ENCODE measurements at regions not wholly inside any gene's neighbourhood (a gene's known extent, or its start where the extent isn't known, plus 50 kb on each side); places are given as distances from the start of the nearest gene placed in this dataset.

GRCh38 chrX:38856670-38857265 lies 55.5 kb downstream of the MID1IP1 start:
- no peak for DNase-seq (ENCODE audit: low spot score)

DNA sequence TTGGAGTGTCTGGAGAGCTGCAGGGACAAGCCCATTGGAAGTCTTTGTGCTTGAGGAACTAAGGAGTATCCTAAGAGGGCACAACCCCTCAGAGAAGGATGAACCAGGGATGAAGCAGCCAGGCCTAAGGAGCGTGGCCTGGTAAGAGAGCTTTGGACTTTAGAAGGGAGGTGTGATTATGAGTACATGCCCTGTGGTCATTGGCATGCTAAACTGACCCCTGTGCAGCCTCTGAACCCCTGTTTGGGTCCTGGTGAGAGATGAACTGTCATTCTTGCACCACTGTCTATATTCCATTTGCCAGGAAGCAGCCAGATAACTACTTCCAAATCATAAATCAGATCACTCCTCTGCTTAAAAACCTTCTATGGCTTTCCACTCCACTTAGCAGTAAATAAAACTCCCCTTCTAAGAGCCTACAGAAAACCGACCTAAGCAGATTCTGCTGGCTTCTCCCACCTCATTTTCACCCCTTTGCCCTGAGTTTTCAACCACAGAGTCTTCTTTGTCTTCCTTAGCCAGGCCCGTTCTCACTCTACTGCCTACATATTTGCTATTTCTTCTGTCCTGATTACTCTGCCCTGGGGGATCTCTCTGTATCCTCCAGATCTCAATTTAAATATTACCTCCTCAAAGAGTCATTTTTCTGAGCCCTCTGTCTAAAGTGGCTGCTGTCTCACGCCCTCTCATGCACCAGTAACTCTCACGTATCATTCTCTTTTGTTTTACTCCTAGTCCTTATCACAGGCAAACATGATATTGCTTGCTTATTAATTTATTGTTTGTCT lies 56.7 kb downstream of the MID1IP1 start:
- no peak for DNase-seq (ENCODE audit: low spot score)

GRCh38 chrX:38859602-38860001 lies 58.3 kb downstream of the MID1IP1 start:
- DNase-seq (ENCODE audit: low spot score), result no peak

GRCh38 chrX:38860106-38861013 lies 59.1 kb downstream of the MID1IP1 start:
- DNase-seq (ENCODE audit: low spot score), result no peak

DNA sequence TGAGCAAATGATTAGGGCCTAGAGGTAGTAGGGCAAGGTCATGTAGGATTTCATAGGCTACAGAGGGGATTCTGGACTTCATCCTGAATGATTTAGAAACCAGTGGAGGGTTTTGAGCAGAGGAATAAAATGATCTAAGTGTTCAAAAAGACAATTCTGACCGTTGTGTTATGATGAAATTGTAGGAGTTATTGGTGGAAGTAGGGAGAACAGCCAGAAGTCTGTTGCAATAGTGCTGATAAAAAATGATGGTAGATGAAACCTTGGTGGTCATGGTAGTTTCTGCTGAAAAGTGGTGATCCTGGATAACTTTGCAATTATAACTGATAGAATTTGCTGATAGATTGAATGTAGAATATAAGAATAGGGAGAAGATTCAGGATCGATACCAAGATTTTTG lies 60.2 kb downstream of the MID1IP1 start:
- DNase-seq (ENCODE audit: low spot score), result no peak

DNA sequence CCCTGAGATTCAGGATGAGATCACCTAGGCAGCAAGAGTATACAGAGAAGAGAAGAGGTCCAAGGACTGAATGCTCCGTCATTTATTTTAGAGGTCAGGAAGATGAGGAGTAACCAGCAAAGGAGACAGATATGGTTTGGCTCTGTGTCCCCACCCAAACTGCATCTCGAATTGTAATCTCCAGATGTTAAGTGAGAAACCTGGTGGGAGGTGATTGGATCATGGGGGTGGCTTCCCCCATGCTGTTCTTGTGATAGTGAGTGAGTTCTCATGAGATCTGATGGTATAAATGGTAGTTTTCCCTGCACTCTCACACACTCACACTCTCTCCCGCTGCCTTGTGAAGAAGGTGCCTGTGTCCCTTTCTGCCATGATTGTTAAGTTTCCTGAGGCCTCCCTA lies 60.8 kb downstream of the MID1IP1 start:
- DNase-seq (ENCODE audit: low spot score), result no peak

GRCh38 chrX:38864165-38864564 lies 62.9 kb downstream of the MID1IP1 start:
- DNase-seq (ENCODE audit: low spot score), result no peak

DNA sequence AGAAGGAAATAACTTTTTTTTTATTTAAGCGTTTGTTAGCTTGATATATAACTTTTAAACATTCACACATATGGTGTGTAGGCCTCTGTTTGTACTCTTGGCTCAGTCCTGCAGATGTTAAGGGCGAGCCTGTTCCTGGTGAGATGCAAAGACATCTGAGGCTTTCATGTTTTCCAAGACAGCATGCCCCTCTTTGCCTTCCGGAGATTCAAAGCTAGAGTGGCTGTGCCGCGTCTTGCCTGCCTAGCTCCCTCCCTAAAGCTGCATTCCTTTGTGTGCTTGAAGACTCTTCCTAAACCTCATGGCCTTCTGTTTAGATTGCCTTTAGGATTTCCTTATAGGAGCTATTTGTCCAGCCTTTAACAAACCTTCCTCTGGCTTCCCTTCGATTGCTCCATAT lies 67.1 kb downstream of the MID1IP1 start:
- DNase-seq (ENCODE audit: low spot score), result no peak

GRCh38 chrX:38868941-38869401 lies 67.7 kb downstream of the MID1IP1 start:
- peak; percentile 6 for DNase-seq (ENCODE audit: low spot score)

DNA sequence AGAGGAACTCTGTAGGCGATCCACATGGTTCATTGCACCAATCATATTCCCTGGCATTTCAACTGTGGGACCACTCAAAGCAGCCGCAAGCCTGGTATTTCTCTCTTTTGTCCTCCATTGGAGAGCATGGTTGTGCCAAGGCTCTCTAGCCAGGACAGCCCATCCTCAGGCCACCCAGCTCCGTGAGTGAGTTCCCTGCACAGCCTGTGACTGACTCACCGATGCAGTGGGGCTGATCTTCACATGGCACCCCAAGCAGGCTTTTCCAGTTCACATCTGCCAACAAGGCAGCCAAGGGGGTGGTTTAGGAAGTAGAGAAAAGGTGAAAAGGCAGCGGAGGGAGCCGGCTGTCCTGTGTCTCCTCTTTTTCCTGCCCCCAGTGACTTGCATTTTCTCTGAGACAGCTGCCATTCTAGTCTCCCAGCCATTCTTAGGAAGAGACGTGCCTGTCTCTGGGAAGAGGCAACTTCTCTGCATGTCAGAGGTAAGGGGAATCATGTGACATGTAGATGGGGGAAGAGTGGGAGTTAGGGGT lies 69.2 kb downstream of the MID1IP1 start:
- DNase-seq (ENCODE audit: low spot score), result no peak

GRCh38 chrX:38871129-38872029 lies 70.1 kb downstream of the MID1IP1 start:
- no peak for DNase-seq (ENCODE audit: low spot score)

DNA sequence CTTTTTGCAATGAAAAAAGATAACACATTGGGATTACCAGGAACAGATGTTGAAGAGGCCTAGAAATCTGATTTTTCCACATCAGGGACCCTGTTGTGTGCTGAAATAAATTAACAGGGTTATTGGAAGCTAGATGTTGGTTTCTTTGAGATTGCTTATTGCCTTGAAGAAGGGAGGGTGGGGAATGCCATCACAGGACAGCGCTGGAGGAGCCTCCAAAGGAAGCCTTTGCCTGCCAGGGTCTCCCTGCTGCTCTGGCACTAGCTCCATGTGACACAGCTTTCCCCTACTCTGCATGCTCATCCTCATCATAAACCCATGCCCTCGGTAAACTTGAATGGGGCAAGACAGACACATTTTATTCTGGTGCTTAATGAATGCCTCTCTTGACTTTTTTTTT lies 76.1 kb downstream of the MID1IP1 start:
- no peak for DNase-seq (ENCODE audit: low spot score)

DNA sequence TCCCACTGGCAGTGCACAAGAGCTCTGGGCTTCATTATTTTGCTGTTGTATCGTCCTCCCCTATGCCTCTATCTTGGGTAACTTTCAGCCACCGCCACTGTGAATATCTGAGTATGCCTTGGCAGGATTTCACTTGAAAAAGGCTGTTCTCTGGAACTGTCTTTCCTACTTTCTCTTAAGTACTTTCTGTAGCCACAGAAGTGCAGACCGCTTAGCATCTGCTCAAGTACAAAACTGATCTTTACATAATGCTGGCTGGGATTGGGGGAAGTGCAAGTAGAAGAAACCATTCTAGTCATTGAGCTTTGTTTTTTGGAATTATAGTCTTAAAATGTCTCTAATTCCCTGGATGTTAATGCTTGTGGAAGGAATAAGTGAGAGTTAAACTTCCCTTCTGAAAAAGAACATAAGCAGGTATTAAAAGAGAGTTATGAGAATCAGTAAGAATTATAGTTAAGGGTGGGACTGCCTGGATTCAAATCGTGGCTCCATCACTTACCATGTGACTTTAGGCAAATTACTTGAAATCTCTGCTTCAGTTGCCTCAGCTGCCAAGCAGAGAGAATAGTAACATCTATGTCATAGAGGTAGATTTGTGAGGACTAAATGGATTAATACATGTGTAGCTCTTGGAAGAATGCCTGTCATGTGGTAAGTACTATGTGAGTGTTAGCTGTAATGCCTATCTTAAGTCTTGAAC lies 77.5 kb downstream of the MID1IP1 start:
- no peak for DNase-seq (ENCODE audit: low spot score)

DNA sequence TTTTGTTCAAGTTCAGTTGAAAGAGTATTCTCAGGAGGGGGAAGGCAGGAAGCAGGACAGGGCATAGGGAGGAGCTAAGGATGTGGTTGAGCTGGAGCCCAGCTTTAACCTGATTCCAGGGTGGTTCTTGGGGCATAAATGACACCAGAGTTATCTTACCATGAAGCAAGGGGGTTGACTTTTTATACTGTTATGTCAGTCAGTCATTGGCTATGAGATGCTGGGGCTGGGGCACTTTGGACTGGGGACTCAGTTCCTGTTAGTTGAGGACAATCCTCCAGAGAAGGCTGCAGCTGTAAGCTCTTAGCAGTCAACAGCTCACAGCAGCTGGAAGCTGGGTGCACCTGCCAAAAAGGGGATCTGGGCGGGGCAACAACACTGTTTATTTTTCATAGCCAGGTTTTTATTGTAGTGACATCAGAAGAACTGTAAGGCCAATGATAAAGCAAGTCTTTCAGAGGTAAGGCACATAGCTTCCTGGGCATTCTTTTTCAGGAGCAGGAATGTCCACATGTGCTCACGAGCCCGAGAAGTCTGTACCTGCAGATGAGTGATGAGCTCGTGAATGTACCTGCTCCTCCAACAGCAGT lies 78.5 kb downstream of the MID1IP1 start:
- DNase-seq (ENCODE audit: low spot score), result no peak

DNA sequence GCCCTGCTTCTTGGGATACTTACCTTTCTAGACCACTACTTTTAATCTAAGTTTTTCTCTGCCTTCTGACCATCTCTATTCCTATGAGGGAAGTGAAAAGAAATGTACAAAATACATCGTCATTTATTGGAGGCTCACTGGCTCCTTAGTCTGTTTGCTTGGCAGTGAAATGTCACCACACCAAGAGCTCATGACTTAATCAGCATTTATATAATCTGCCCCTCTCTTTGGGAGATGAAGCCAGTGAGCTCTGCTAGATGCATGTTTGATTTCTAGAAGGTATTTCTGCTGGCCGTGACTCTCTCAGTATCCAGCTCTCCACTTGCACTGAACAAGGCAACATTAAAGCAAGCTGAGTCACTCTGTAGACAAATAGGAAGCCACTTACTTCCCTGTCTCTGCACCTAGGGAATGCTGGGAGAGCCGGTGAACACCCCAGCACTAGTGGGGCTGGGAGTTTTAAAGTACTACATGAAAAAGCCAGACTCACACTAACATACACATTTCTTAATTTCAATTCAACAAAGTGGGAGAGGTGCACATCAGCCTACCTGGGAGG lies 79.1 kb downstream of the MID1IP1 start:
- peak; percentile 16 for DNase-seq (ENCODE audit: low spot score)

DNA sequence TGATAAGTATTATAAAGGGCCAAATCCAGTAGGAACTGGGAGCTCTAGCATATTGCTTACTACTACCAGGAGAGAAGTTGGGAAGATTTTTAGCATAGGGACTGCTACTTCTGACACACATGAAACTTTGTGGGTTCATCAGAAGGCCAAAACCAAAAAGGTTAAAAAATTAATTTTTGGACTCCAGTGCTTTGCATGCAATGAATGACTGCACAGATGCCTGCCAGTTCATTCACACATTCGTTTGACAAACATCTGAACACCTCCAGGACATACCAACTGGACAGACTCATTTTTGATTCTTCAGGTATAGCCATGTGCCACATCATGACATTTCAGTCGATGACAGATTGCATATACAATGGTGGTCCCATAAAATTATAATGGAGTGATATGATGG lies 79.8 kb downstream of the MID1IP1 start:
- DNase-seq (ENCODE audit: low spot score), result no peak

- no peak for DNase-seq (ENCODE audit: low spot score)
Measured at GRCh38 chrX:38881727-38882126, 80.5 kb downstream of the MID1IP1 start.

DNA sequence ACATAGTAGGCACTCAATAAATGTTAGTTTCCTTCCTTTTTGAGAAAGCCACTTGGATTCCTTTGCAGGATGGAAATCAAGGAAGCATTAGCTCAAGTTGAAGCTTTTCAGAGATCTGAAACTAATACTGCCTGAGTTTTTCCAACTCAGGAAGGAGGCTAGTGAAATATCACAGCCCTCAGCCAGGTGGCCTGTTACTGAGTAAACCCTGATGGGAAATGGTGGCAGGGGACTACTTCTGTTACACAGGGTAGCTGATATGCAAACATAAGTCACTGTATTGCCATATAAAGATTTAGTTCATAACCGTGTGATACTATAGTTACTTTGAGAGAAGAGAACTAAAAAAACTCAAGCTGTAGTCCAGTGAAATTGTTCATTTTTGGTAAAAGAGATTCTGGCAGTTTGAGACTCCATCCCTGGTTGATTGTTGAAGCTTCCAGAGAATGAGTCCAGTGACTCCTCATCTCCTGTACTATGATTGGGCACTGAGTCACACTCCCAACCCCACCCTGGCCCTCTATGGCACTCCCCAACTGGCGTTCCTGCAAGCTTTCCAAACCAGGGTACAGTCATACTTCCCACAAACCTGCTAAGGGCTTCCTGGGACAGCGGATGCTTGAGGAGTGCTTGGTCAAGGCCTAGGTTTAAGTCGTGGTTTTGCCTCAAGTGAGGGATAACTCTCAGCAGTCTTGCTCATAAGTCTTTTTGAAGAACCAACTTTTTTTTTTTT lies 81.8 kb downstream of the MID1IP1 start:
- DNase-seq (ENCODE audit: low spot score), result peak; percentile 35

DNA sequence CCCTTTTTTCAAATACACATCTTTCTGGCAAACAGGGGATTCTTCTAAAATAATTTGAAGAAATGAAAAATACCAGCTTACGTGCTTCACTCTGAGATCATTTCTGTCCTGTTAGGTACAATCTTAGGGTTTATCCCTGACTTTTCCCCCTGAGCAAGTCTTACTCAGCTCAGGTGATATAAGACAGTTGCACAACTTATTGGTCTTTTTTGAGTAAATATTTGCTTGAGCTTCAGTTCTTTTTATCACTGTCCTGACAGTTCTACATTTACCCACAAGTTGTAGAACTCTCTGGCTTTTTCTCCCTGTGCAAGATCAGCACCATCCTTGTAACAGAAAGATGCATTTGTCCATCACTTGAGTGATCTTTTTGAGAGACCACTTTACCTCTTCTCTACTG lies 84.9 kb downstream of the MID1IP1 start:
- DNase-seq (ENCODE audit: low spot score), result no peak
